HG03097 (cell line): ENCODE measurements at regions not wholly inside any gene's neighbourhood (a gene's known extent, or its start where the extent isn't known, plus 50 kb on each side); places are given as distances from the start of the nearest gene placed in this dataset.
"Not testable (repeated sequence)": the region's sequence is repeated elsewhere in the genome, so short reads cannot be mapped to it uniquely, and the experiment has no call there.

Source experiments
- ATAC-seq: cut with Tn5 transposase; IDR thresholded peaks from one replicate; pipeline ENCODE4 v1.9.1; 2021; ENCODE audit not compliant: unreplicated experiment, low FRiP score

DNA sequence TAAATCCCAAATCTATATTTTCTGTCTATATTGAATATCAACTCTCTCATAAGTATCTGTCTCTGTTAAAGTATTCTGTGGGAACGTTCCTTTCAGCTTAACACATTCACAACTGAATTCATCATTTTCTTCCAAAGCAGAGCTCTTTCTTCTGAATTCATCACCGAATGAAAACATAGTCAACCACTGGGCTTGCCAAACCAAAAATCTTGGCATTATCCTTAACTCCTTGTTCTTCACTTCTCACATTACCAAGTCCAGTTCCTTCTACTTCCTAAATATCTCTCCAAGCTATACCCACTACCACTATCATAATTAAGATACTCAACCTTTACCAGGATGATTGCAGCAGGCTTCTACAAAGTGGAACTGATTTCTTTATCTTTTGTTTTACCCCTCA, 559.8 kb downstream of the MAT2B start:
- no peak for ATAC-seq

DNA sequence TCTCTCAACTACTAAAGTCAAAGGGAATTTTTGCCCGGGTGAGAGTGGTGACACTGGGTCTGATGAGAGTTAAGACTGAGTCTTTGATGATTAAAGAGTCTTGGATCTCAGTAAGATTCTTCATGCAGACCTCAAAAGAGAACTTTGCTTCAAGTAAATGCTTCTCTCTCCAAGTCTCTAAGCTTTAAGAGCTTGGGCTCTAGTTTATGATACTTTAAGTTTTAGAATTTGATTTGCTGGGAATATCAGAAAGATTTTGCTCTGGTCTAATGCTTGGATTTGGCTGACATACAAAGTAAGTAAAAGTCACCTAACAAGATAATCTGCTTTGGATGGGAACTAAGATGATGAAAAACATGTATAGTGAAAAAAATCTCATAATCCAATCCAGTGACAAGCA, 566.3 kb downstream of the MAT2B start:
- no peak for ATAC-seq

DNA sequence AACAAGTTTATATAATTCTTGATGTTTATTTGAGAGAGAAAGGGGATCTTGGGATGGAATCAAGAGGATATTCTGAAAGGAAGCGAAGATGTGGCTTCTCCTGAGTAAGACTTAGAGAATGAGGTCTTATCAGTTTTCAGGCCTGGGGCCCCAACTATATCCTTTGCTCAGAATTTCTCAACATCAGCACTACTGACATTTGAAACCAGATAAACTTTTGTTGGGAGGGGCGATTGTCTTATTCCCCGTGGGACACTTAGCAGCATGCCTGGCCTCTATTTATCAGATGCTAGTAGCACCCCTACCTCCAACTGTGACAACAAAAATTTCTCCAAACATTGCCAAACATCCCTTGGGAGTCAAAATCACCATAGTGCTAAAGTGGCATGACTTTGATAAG, 567.7 kb downstream of the MAT2B start:
- no peak for ATAC-seq

DNA sequence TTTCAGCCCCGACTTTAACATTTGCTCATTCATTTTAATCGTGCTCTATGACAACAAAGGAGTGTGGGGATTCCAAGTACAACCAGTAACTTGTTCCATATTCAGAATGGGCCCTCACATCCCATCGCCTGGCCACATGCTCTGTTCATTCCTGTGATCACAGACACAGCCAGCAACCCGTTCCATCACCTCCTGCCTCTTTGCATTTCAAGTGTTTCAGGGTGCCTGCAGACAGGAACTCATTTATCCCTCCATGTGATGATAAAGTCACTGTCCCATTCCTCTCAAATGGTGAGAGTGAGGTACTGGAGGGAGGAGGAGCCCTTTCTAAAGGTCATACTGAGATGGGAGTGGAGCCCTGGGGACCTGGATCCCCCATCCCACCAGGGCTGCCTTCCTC, 571.1 kb downstream of the MAT2B start:
- no peak for ATAC-seq

DNA sequence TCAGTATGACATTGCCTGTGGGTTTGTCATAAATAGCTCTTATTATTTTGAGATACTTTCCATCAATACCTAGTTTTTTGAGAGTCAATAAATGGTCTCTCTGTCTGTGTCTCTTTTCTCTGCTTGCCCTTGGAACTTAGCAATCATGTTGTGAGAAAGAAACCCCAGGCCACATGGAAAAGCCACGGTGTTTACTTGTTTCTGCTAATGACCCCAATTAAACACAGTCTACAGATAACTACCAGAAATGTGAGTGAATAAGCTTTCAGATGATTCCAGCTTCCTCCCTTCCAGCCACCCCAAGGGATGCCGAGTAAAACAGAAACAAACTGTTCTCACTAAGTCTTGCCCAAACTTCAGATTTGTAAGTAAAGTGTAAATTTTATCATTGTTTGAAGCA, 584.9 kb downstream of the MAT2B start:
- ATAC-seq: no peak

DNA sequence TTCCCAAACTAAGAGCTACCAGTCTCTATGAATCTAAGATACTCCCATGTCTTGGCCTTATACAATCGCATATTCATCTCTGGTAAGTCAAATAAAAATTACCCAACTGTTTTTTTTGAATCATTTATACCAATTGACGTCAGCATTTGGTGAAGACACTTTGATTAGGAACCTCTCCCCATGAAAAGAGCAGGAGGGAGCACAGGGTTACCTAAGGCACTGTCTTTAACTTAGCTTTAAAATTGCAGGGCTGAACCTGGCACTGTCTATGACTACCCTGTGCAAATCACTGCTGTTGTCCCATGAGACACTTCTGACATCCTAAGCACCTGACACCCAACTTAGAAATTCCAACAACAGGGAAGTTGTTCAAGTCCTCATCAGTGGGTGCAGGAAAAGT, 586.4 kb downstream of the MAT2B start:
- ATAC-seq: no peak

DNA sequence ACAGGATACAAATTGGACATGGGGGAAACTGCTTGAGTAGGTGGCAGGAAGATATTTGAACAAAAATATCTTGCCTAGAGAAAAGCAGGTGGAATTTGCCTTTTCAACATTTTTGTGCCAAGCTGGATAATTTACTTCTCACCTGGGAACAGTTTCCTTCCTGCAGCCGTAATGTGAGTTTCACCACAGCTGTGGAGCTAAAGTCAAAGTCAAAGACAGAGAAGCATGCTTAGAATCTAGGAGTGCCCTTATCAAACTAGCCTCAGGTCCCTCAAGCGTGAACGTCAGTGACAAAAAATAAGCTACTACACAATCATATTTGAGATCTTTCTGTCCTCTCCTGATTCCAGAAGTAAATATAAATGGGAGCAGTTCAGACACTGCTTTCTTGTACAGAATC, 588.9 kb downstream of the MAT2B start:
- ATAC-seq: no peak

DNA sequence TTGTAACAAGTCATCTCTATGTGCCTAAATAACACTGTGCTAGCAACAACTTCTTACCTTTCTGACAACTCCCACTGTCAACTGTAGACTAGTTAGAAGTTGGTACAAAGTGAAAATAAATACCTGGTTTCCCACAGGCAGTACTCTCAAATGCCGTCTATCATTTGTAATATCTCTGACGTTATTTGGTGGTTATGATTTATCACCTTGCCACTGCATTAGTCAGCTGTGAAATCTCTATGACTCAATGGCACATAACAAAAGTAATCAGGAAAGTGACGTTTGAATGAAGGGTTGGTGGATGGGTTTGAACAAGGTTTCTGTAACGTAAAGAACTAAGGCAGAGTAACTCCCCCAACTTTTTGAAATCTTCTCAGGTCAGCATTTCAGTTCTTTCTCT, 592.3 kb downstream of the MAT2B start:
- no peak for ATAC-seq

- no peak for ATAC-seq
Measured at GRCh38 chr5:164098531-164098930, 593.1 kb downstream of the MAT2B start.

- ATAC-seq: no peak
Measured at GRCh38 chr5:164098979-164099378, 593.6 kb downstream of the MAT2B start.

DNA sequence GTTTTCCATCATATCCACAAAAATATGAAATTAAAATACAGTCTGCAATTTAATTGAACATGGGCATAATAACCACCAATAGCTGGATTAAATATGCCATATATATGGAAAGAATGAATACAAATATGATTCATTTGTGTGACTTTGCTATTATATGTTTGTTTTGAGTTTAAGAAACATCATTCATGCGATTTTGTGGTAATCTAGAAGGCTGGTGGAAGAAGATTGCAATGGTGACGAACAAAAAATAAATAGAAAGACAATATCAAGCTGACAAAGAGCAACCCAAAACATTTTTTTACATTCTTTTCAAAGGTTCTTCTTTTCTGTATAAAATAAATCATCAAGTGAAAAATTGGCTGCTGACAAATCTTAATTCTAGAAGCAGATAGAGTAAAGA, 610.0 kb downstream of the MAT2B start:
- no peak for ATAC-seq

- no peak for ATAC-seq
Measured at GRCh38 chr5:164119806-164120447, 614.5 kb downstream of the MAT2B start.

- no peak for ATAC-seq
Measured at GRCh38 chr5:164127527-164127926, 622.1 kb downstream of the MAT2B start.

GRCh38 chr5:164132358-164132757, 626.9 kb downstream of the MAT2B start:
- no peak for ATAC-seq

DNA sequence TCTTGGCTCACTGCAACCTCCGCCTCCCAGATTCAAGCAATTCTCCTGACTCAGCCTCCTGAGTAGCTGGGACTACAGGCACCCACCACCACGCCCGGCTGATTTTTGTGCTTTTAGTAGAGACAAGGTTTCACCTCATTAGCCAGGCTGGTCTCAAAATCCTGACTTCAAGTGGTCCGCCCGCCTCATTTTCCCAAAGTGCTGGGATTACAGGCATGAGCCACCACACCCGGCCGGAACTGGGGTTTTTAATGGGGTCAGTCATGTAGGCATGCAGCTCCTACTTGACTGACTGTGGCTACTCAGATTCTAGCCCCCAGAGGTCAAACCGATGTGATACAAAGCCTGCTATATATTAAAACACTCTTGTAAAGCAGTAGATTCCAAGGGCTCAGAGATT, 631.7 kb downstream of the MAT2B start:
- no peak for ATAC-seq

DNA sequence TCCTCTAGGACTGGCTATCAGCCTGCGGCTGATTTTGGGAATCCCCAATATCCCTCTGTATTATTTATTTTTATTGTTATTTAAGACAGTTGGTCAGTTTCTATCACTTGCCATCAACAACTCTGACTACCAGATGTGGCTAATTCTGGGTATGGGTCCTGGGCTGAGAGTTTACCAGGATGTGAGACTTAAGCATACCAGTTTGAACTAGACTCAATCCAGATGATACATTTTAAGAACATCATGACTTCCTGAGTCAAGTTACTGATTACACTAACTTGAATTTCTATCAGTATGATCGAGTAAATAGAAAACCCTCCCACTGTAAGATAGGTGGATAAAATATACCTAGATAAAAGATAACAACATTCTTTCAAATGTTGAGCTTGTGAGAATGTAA, 634.0 kb downstream of the MAT2B start:
- peak; percentile 70 for ATAC-seq

DNA sequence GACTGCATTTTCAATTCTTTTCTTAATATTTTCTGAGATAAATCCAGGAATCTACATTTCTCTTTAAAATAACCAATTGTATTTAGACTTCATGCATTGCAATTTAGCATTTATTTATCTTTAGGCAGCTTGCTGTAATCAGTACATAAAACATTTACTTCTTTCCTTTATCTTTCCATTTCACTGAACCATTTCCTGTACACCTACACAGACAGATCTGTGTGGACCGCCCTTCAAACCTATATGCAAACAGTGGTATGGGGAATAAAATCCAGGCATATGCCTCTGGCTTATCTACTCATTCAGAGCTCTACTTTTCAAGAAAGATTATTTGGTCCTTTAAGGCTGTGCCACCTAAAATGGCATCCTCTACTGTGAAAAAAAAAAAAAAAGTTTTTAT, 640.0 kb downstream of the MAT2B start:
- ATAC-seq: no peak

DNA sequence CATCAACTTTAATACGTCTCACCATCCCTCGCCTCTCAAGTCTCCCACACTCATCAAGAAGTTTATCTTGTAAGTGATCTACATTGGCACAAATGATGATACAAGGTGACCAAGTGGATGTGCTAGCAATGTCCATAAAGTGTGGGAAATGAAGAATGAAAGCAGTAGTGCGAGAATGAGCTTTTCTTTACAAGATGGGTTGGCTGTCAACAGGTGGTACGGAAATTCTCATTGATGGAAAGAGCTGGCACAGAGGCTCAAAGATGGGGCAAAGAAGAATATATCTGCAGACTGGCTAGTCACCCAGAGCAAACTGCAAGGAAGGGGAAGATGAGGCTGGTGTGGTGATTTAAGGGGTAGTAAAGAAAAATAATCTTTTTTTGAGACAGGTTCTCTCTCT, 640.8 kb downstream of the MAT2B start:
- no peak for ATAC-seq

DNA sequence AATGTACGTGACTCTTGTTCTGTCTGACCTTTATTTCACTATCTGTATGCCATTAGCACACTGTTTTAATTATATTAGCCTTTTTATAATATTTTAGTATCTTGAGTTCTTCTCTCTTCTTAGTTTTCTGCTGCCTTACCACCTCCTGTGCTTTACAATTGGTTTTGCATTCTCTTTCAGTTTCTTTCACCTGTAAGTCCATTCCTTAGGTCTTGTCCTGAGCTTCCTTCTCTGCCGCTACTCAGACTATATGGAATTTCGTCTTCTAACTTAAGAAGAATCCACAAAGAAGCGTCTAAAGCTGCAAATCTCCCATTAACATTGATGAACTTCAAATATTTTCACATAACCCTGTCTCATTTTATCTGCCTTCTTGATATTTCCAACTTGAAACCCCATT, 642.9 kb downstream of the MAT2B start:
- ATAC-seq: no peak

GRCh38 chr5:164152539-164152938, 647.1 kb downstream of the MAT2B start:
- ATAC-seq: not testable (repeated sequence)

DNA sequence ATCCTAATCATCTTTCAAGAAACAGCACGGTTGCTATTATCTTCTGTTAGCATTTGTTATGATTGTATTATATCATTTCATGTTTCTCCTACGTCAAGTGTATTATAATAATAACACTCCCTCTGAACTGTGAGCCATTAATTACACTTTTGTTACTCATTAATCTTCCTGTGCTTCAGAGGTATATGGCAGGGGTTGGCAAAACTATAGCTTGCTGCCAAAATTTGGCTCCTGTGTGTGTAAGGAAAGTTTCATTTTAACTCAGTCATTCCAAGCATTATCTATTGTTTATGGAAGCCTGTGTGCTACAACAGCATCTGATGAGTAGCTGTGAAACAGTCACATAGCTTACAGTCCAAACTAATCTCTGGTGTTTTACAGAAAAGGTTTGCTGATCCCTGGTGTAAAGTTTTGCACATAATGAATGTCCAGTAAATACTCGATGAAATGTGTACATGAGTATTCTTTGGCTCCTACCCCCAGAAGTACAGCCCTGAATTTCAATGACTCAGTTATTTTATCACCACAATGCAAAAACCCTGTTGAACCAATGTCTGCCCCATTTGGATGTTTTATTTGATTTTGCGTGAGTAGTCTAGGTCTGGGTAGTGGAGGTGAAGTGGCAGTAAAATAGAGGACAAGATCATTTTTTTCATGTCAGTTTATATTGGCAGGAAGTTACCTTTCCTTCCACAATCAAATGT, 648.2 kb downstream of the MAT2B start:
- ATAC-seq: no peak

DNA sequence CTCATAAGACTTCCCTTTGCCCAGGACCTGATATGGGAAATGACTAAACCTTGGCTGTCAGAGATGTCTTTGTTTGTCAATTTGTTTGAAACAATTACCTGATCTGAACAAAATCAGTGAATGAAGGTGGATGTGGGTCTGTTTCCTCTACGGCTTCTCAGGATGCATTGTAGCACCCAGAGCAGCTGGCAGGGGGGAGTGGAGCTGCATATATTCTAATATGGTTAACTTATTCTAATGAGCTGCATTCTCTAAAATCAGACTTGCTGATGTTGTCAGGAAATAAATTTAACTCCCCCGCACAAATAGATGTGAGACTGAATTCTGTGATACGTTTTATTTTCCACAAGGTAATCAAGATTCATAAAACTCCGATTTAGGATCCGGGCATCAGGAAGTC, 665.4 kb downstream of the MAT2B start:
- no peak for ATAC-seq

GRCh38 chr5:164175083-164175482, 669.7 kb downstream of the MAT2B start:
- no peak for ATAC-seq
